Fibroblast of pulmonary artery (primary cell): ENCODE measurements at regions not wholly inside any gene's neighbourhood (a gene's known extent, or its start where the extent isn't known, plus 50 kb on each side); places are given as distances from the start of the nearest gene placed in this dataset.

Experiments
- DNase-seq: peaks from one replicate; pipeline ENCODE4 v3.0.0-alpha.2; 2010; ENCODE audit warnings: low read depth
- H3K4me3 ChIP-seq: replicated peaks from 2 replicates; pipeline ENCODE4 v1.5.1; 2011; ENCODE audit warnings: low read depth, mild to moderate bottlenecking, control low read depth, low read length, moderate library complexity
- TF ChIP-seq, protein P1 (sequence below): IDR thresholded peaks from 2 replicates; pipeline ENCODE4 v1.5.1; 2011; ENCODE audit warnings: mild to moderate bottlenecking, control low read depth, low read length, inconsistent platforms; ENCODE audit errors: missing control alignments

- TF ChIP-seq, protein P1, sequence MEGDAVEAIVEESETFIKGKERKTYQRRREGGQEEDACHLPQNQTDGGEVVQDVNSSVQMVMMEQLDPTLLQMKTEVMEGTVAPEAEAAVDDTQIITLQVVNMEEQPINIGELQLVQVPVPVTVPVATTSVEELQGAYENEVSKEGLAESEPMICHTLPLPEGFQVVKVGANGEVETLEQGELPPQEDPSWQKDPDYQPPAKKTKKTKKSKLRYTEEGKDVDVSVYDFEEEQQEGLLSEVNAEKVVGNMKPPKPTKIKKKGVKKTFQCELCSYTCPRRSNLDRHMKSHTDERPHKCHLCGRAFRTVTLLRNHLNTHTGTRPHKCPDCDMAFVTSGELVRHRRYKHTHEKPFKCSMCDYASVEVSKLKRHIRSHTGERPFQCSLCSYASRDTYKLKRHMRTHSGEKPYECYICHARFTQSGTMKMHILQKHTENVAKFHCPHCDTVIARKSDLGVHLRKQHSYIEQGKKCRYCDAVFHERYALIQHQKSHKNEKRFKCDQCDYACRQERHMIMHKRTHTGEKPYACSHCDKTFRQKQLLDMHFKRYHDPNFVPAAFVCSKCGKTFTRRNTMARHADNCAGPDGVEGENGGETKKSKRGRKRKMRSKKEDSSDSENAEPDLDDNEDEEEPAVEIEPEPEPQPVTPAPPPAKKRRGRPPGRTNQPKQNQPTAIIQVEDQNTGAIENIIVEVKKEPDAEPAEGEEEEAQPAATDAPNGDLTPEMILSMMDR, result no peak
- H3K4me3 ChIP-seq, result no peak overlapping the region
- no peak for DNase-seq
These were observed 354.6 kb upstream of the SATB1 start for GRCh38 chr3:18779704-18780103.

GRCh38 chr3:18778598-18778997, 353.5 kb upstream of the SATB1 start:
- TF ChIP-seq, protein P1, result no peak
- no peak overlapping the region for H3K4me3 ChIP-seq
- no peak for DNase-seq

DNA sequence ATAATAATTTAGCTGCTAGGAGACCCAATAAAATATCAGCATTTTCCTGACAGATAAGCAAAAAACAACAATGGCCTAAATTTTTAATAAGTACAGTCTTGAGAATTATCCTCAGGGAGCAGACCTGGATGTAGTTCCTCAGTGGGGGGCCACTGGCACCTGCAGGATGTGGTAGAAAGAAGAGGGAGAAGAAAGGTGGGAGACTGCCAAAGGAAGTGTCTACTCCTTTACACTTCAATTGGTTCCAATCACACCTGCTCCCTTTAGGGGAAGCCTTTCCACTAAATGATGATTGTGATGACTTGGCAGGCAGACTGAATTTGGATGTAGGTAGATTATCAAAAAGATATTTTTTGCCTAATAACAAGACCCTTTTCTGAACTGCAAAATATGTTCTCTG, 353.0 kb upstream of the SATB1 start:
- TF ChIP-seq, protein P1, result no peak
- no peak overlapping the region for H3K4me3 ChIP-seq
- no peak for DNase-seq

DNA sequence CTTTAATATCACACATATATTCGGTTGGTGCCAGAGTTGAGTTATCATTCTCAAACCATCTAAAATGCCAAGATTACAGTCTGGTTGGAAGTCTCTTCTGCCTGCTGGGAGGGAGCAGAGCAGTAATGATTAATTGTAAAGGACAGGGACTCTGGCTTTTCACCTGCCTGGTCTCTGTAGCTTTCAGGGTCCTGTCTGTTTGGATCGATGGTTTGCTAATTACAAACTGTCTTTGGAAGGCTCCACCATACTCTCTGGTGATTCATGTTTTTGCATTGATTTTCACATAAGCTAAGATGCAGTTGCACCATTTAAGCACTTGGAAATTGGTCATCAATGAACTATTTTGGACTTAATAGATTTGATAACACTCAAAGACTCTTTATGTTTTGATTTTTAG, 350.4 kb upstream of the SATB1 start:
- DNase-seq, result no peak
- no peak overlapping the region for H3K4me3 ChIP-seq
- TF ChIP-seq, protein P1, result no peak

DNA sequence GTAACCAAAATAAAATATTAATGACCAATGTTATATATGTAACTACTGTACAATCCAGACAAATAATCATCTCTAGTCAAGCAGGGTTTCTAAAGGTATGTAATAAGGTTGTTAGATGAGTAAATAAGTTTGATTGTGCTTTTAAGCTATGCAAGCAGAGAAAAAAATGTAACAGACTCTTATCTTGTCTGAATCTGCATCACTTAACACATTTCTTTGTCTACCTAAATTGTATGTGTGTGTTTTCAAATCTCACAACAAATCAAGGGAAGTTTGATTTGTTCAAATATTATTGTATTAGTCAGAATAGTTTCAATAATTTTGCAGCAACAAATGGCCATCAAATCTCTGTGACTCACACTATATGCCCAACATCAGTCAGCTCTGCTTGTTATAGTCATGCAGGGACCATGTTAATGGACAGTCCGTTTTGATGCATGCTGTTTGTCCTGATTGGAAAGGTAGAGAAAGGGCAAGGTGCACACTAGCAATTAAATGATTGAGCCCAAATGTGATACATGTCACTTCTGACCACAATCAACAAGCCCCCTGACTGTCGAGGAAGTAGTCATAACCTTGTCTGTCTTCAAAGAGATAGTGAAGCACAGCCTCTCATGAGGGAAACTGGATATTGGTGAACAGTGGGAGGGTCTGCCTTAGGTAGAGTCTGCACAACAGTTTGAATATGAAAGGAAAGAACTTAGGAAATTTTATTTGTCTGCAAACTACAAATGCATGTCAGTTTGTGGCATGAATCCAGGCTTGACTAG, 349.4 kb upstream of the SATB1 start:
- no peak overlapping the region for H3K4me3 ChIP-seq
- DNase-seq, result no peak
- TF ChIP-seq, protein P1, result no peak

- TF ChIP-seq, protein P1, result no peak
- DNase-seq, result no peak
- no peak overlapping the region for H3K4me3 ChIP-seq
These were observed 347.7 kb upstream of the SATB1 start for GRCh38 chr3:18772699-18773305.
